SHP77 treated with DMSO at 0.1 percent for 48 hours (cell line): ENCODE measurements at regions not wholly inside any gene's neighbourhood (a gene's known extent, or its start where the extent isn't known, plus 50 kb on each side); places are given as distances from the start of the nearest gene placed in this dataset.
"Not testable (repeated sequence)": the region's sequence is repeated elsewhere in the genome, so short reads cannot be mapped to it uniquely, and the experiment has no call there.

Experiments
- DNase-seq: peaks from one replicate; lab custom pipeline; 2025; lab: John Stamatoyannopoulos, UW

- DNase-seq: no peak
Observed at GRCh38 chr6:79808921-79809320, 138.4 kb downstream of the ELOVL4 start.

DNA sequence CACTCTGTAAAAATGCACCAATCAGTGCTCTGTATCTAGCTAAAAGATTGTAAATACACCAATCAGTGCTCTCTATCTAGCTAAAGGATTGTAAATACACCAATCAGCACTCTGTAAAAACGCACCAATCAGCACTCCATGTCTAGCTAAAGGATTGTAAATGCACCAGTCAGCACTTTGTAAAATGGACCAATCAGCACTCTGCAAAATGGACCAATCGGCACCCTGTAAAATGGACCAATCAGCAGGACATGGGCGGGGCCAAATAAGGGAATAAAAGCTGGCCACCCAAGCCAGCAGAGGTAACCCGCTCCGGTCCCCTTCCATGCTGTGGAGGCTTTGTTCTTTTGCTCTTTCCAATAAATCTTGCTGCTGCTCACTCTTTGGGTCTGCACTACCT, 140.7 kb downstream of the ELOVL4 start:
- not testable (repeated sequence) for DNase-seq

DNA sequence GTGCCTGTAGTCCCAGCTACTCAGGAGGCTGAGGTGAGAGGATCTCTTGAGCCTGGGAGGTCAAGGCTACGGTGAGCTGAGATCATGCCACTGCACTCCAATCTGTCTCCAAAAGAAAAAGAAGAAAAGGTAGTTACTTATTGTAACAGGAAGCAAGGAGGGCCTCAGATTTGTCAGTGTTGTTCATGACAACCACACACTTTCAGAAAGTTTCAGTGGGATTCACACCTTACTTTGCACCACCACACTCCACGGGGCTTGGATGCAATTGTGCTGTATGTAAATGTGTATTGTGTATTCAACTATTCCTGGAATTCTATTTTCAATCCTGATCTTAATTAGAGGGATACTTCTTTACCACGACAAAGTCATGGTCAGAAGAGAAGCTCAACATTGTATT, 142.6 kb downstream of the ELOVL4 start:
- no peak for DNase-seq

- no peak for DNase-seq
Observed at GRCh38 chr6:79803917-79804316, 143.4 kb downstream of the ELOVL4 start.

DNA sequence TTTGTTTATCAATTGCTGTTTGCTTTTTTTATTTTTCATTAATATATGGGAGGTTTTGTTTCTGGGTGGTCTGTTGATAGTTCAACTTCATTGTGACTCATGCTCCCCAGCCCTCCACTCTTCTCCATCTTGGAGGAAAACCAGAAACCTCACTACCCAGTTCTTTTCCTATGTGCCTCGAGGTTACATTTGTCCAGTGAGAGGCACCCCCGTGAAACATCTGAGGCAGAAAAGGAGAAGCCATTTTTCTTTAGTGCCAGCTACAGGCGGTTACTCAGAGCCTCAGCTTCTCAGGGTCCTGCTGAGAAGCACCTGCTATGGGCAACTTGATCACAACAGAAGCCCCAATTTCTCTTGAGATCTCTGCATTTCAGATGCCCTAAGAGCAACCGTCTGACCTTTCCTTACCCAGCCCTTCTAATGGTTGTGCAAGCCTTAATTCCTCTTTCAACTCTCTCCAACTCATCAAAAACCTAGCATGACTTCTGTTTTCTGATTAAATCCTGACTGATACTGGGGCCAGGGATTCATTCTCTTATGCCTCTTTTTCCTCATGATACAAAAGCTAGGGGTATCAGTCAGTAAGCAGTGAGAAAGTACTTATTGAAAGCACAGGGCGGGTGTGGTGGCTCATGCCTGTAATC, 144.6 kb downstream of the ELOVL4 start:
- no peak for DNase-seq

DNA sequence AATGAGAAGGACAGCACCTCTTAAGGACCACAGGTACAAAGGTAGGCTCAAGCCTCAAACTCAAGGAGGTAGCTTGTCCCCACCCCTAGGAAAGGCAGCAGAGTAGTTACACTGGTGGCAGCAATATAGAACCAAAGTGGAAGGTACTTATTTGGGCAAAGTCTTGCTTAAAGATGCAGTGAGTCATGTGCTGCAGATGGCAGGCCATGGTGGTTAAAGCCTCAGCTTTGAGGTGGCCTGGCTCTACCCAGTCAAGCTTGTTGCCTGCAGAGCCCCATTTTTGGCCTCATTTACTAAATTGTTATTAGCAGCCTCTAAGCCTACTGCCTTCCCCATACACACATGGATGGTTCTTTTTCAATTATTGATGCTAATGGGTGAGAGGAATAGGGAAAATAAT, 146.0 kb downstream of the ELOVL4 start:
- no peak for DNase-seq

DNA sequence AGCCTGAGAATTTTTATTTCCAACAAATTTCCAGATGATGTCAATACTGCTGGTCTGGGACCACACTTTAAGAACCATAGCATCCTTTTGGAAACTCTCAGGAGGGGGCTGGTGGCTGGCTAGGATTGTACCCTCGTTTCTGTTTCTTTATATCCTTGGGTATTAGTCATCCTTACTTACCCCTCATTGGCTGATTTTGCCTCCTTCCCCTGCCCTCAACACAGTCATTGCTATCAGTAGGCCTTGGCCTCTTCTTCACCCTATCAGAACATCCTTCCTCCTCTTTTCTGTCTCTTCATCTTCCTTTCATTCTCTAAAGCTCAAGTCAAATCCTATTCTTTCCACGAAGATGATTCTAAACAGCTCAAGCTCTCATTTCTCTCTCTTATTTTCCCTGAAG, 148.5 kb downstream of the ELOVL4 start:
- no peak for DNase-seq

DNA sequence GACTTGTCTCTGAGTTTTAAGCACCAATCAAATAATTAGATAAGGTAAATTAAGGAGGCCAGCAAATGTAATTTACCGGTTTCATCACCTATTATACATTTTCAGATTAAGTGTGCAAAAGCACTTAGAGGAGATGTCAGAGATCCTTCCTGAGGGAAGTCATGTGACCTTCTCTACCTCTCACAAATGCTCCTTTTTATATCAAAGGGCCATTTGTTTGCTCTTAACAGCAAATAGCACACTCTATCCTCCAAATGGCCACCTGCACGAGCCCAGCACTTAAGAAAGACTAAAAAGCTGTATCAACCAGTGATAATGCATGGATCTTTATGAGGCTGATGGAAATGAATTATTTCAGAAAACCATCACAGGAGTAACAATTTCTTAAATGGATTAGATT, 149.4 kb downstream of the ELOVL4 start:
- DNase-seq: no peak

- DNase-seq: no peak
Observed at GRCh38 chr6:79797163-79797764, 150.1 kb downstream of the ELOVL4 start.

DNA sequence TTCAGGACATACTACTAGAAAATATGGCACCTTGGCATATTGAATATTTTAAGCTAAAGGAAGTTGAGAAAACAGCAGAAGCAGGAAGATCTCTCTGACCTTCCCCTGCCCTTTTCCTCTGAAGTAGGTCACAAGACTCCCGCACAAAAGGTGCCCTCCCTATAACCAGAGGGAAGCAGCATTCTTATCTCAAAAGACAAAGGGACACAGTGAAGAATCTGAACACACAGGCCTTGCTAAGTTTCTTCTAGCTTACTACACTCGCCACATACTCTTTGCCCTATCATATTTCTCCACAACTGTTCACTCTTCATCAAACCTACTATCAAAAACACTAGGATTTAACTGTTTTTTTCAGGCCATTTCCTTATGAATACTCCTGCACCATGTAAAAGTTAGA, 151.2 kb downstream of the ELOVL4 start:
- DNase-seq: no peak

- no peak for DNase-seq
Observed at GRCh38 chr6:79789896-79790295, 157.5 kb downstream of the ELOVL4 start.

DNA sequence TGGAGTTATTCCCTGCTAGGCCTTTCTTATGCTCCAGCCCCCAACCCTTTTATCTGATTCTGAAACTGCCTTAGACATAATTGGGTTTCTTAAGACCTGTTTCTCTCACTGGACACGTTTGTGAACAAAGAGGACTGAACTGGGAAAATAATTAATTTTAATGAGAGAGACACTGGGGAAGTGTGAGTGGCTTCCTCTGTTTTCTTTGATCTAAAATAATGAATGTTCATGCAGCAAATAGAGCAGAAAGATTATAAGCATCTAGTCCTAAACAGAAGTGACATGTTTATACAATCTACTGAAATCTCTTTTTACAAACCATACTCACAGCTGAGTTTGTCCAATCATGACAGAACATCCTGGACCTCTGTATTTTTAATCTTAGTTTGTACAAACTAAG, 157.6 kb downstream of the SH3BGRL2 start:
- DNase-seq: no peak

DNA sequence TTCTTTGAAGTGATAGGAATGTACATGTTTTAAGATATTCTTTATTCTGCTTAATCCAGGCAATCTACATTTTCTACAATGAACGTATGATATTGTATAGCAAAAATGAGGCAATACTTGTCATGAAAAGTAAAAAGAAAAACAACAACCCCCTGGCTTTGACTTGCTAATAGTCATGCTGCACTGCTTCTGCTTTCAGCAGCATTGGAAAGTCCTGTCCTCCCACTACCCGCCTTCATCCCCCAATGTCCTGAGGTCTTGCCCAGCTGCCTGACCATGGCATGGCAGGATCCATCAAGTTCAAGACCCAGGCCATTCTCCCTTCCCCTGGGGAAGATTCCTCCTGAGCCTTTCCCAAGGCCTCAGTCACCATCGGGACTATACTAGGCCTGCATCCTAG, 156.5 kb downstream of the SH3BGRL2 start:
- DNase-seq: no peak

DNA sequence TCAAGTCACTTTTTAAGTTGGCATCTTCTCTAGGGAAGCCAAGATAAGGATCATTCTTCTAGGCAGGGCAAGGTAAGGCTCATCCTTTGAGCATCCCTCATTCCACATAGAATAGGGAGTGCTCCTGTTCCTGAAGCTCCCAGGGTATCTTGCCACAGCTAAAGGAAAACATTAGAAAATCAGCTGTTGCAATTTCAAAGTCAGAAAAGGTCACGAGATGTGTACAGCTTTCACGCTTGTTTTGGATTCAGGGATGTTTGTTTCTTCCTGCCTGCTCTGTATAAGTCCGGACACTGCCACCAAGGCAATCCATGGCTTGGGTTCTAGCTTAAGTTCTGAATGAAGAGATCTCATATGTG, 153.2 kb downstream of the SH3BGRL2 start:
- no peak for DNase-seq

DNA sequence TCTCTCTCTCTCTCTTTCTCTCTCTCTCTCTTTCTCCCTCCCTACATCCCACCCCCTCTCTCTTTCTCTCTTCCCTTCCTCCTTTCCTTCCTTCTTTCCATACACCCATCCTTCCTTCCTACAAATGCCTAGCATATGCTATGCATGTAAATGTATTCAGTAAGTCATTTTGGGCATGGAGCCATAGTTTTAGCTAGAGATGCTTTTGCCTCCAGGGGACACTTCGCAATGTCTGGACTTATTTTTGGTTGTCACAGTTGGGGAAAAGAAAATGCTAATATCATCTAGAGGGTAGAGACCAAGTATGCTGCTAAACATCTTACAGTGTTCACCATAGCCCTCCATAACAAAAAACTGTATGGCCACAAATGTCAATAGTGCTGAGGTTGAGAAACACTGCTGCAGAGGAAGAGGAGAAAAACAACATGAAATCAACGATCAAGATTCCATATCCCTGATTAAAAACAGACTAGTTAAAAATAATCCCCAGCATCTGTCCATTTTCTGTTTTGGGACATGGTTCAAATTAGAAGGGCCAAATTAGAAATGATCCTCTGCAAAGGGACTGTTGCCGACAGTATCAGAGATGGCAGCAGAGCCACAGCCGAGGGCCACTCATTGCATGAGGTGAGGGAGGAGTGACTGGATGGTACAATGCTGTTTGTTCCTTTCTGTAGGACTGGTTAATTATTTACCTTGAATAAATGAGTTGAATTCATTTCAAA, 152.7 kb downstream of the SH3BGRL2 start:
- no peak for DNase-seq

DNA sequence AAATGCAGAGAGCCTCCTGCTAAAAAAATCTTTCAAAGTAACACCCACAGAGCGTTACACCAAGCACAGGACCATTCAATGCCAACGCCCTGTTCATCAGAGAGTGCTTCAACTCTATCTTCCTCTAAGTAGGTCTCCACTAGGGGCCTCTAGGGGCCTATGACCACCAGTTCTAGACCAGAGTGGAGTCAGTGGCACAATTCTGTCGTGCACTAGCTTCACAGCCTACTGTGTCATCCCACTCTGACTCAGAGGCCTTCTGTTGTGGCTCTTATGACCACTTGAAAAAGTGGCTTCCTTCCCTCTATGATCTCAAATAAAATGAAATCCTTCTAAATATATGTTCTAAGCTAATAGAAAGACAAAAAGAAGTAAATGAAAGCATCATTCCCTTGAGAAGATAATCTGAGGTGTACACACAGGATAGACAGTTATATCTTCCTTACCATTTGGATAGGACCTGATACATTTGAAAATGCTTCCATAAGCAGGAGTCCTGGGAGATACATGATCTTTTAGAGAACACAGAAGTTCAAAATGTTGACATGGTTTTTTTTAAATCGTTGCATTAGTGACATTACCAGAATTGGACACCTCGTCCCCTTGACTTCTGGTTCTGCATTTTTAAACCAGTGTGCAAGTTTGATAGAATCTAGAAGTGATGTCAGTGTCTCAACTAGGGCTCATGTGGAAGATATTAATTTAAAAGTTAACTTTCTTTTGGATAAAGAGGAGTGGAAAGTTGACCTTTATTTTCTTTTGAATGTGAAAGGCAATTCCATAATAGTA, 151.9 kb downstream of the SH3BGRL2 start:
- DNase-seq: no peak

- no peak for DNase-seq
Observed at GRCh38 chr6:79781916-79782315, 150.8 kb downstream of the SH3BGRL2 start.

GRCh38 chr6:79780881-79781280, 149.8 kb downstream of the SH3BGRL2 start:
- no peak for DNase-seq

- DNase-seq: peak; percentile 19
Observed at GRCh38 chr6:79778816-79779215, 147.7 kb downstream of the SH3BGRL2 start.

GRCh38 chr6:79777713-79778579, 146.8 kb downstream of the SH3BGRL2 start:
- DNase-seq: peak; percentile 66

- DNase-seq: no peak
Observed at GRCh38 chr6:79776076-79776475, 144.9 kb downstream of the SH3BGRL2 start.

DNA sequence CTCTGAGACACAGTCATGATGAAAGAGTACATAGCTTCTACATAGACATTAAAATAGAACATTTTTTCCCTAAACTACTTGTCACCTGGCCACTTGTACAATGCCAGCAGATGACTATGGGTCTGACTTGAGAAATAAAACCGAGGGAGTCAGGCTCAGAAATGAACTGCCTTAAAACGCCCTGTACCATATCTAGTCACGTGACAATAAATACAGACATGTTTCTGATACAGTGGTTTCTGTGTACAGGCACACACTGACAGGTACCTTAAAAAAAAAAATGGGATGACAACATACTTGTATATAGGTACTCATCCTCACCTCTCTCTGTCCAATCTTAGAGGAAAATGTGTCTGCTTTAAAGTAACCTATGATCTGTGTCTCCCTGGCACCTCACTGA, 144.1 kb downstream of the SH3BGRL2 start:
- no peak for DNase-seq
